ENCODE measurements at regions not wholly inside any gene's neighbourhood (a gene's known extent, or its start where the extent isn't known, plus 50 kb on each side); places are given as distances from the start of the nearest gene placed in this dataset.

- DNase-seq: no peak
Measured at GRCh38 chr12:126481688-126482087, 1416.5 kb downstream of the AACS start.

GRCh38 chr12:126482238-126482889 lies 1417.1 kb downstream of the AACS start:
- DNase-seq: no peak

- no peak for DNase-seq
Measured at GRCh38 chr12:126483145-126484068, 1418.2 kb downstream of the AACS start.

- DNase-seq: no peak
Measured at GRCh38 chr12:126487431-126487980, 1422.3 kb downstream of the AACS start.

- DNase-seq: no peak
Measured at GRCh38 chr12:126488806-126489205, 1423.6 kb downstream of the AACS start.

GRCh38 chr12:126492181-126492580 lies 1426.9 kb downstream of the AACS start:
- DNase-seq: no peak

- no peak for DNase-seq
Measured at GRCh38 chr12:126493366-126494108, 1428.3 kb downstream of the AACS start.

GRCh38 chr12:126496201-126496600 lies 1431.0 kb downstream of the AACS start:
- no peak for DNase-seq

GRCh38 chr12:126506426-126507182 lies 1441.4 kb downstream of the AACS start:
- DNase-seq: no peak

- no peak for DNase-seq
Measured at GRCh38 chr12:126507231-126507630, 1442.0 kb downstream of the AACS start.

GRCh38 chr12:126509572-126509971 lies 1444.3 kb downstream of the AACS start:
- DNase-seq: no peak

GRCh38 chr12:126510630-126511029 lies 1445.4 kb downstream of the AACS start:
- no peak for DNase-seq

- DNase-seq: no peak
Measured at GRCh38 chr12:126512916-126513913, 1448.0 kb downstream of the AACS start.

- no peak for DNase-seq
Measured at GRCh38 chr12:126518596-126519200, 1453.5 kb downstream of the AACS start.

GRCh38 chr12:126519833-126520232 lies 1454.6 kb downstream of the AACS start:
- no peak for DNase-seq

GRCh38 chr12:126523891-126524290 lies 1458.7 kb downstream of the AACS start:
- no peak for DNase-seq

- no peak for DNase-seq
Measured at GRCh38 chr12:126534495-126534894, 1469.3 kb downstream of the AACS start.

GRCh38 chr12:126534942-126535341 lies 1469.7 kb downstream of the AACS start:
- no peak for DNase-seq

- DNase-seq: no peak
Measured at GRCh38 chr12:126535971-126536370, 1470.7 kb downstream of the AACS start.

GRCh38 chr12:126537961-126538530 lies 1472.8 kb downstream of the AACS start:
- DNase-seq: no peak
